ENCODE measurements at regions not wholly inside any gene's neighbourhood (a gene's known extent, or its start where the extent isn't known, plus 50 kb on each side); places are given as distances from the start of the nearest gene placed in this dataset.
"Not testable (repeated sequence)": the region's sequence is repeated elsewhere in the genome, so short reads cannot be mapped to it uniquely, and the experiment has no call there.

GRCh38 chr5:148739023-148739422, 84.7 kb upstream of the HTR4 start:
- no peak overlapping the region for H3K27ac Mint-ChIP-seq
- H3K9me3 Mint-ChIP-seq, result no peaks in the 10 kb centered on the region
- H3K36me3 Mint-ChIP-seq, result no peaks in the 10 kb centered on the region
- no peak for DNase-seq (ENCODE audit: low spot score in 2 of 2)
- no peak for ATAC-seq

- ATAC-seq, result no peak
- no peak overlapping the region for H3K27ac Mint-ChIP-seq
Measured at GRCh38 chr5:148739524-148739923, 85.2 kb upstream of the HTR4 start.

GRCh38 chr5:148740079-148740858, 85.9 kb upstream of the HTR4 start:
- no peak for ATAC-seq
- H3K27ac Mint-ChIP-seq, result no peak overlapping the region
- H3K36me3 Mint-ChIP-seq, result no peaks in the 10 kb centered on the region
- H3K9me3 Mint-ChIP-seq, result no peaks in the 10 kb centered on the region
- no peak for DNase-seq (ENCODE audit: low spot score in 2 of 2)

More at GRCh38 chr5:148739524-148739923, 85.2 kb upstream of the HTR4 start:
- no peaks in the 10 kb centered on the region for H3K9me3 Mint-ChIP-seq
- no peak for DNase-seq (ENCODE audit: low spot score in 2 of 2)
- H3K36me3 Mint-ChIP-seq, result no peaks in the 10 kb centered on the region

- DNase-seq (ENCODE audit: low spot score in 2 of 2) (no peak), ATAC-seq (peak in 1 of 2 donors; percentile 35)
- no peaks in the 10 kb centered on the region for H3K9me3 Mint-ChIP-seq
- H3K27ac Mint-ChIP-seq, result no peak overlapping the region
- no peaks in the 10 kb centered on the region for H3K36me3 Mint-ChIP-seq
Measured at GRCh38 chr5:148740966-148741742, 85.3 kb upstream of the ADRB2 start.

DNA sequence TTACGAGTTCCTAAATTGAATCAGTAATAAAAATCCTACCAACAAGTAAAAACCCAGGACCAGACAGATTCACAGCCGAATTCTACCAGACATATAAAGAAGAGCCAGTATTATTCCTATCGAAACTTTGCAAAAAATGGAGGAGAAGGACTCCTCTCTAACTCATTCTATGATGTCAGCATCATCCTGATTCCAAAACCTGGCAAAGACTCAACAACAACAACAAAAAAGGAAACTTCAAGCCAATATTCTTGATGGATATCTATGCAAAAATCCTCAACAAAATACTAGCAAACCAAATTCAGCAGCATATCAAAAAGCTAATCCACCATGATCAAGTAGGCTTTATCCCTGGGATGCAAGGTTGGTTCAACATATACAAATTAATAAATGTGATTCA, 84.6 kb upstream of the ADRB2 start:
- not testable (repeated sequence) for H3K27ac Mint-ChIP-seq; H3K36me3 Mint-ChIP-seq; H3K9me3 Mint-ChIP-seq; DNase-seq (ENCODE audit: low spot score in 2 of 2); ATAC-seq

- H3K9me3 Mint-ChIP-seq; H3K36me3 Mint-ChIP-seq; ATAC-seq; H3K27ac Mint-ChIP-seq; DNase-seq (ENCODE audit: low spot score in 2 of 2): not testable (repeated sequence)
Measured at GRCh38 chr5:148744380-148744779, 82.0 kb upstream of the ADRB2 start.

DNA sequence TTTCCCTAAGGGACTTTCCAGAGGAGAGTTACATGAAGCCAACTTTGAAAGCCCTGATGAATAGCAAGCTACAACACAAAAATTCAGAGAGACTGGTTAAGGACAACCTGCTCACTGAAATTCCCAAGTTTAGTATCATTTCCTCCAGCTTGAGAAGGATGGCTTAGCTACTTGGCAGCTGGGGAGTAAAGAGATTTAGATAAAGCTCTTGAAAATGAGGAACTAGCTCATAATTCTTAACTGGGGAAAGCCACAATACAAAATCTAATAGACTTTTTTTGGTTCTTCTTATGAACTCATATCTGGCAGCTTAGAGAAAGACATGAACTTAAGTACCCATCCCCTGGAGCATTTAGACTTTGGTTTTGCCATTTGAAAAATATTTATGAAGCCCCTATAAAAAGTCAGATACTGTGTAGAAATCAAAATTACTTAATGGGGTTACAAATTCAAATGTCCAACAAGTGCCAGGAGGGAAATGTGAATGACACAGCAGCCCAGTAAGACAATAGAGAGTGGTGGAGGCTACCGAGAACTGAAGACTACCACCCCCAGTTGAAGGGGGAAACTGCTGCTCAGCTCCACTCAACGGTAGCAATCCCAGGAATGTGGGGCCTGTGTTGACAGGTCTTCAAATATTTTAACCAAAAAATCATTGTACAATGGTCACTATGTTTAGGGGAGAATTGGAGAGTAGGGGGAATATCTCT, 79.4 kb upstream of the ADRB2 start:
- DNase-seq (ENCODE audit: low spot score in 2 of 2) (no peak), ATAC-seq (no peak)
- Mint-ChIP-seq H3K9me3 (no peaks in the 10 kb centered on the region), H3K27ac (no peak overlapping the region), H3K36me3 (no peaks in the 10 kb centered on the region)

- Mint-ChIP-seq H3K36me3 (no peaks in the 10 kb centered on the region), H3K27ac (no peak overlapping the region), H3K9me3 (no peaks in the 10 kb centered on the region)
- ATAC-seq, result no peak
- DNase-seq (ENCODE audit: low spot score in 2 of 2), result no peak
Measured at GRCh38 chr5:148747536-148747906, 78.9 kb upstream of the ADRB2 start.

DNA sequence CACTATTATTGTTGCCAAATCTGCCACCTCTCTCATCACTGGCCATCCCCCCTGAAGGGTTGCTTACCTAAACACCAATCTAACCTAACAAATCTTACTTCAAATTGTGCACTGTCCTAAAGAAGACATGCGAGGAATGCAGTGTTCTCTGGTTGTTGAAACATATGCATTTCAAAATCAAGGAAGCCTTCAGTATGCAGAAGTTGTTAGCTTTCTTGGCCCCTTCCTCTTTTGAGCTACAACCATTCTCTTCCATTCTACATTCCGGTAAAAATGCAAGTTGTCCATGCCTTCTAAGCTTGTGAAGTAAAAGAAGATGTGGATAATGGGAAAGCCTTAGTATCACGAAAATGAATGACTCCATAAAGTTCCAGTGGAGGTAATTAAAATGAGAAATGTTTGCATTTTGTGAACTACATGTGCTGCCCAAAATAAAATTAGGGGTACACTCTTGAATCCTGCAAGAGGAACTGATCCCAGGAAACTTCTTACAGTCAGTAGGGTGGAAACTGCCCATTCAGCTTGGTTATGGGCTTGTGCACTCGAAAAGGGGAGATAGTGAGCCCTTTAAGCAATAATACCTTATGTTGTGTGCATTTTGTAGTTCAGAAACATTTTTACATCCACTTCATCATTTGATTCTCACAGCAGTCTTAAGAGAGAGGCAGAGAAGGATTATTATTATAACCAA, 77.6 kb upstream of the ADRB2 start:
- Mint-ChIP-seq H3K36me3 (peaks cover 0 to 6% of the 10 kb centered on the region in 2 donors), H3K27ac (no peak overlapping the region), H3K9me3 (peaks cover 0 to 3% of the 10 kb centered on the region in 2 donors)
- DNase-seq (ENCODE audit: low spot score in 2 of 2) (no peak), ATAC-seq (no peak)

DNA sequence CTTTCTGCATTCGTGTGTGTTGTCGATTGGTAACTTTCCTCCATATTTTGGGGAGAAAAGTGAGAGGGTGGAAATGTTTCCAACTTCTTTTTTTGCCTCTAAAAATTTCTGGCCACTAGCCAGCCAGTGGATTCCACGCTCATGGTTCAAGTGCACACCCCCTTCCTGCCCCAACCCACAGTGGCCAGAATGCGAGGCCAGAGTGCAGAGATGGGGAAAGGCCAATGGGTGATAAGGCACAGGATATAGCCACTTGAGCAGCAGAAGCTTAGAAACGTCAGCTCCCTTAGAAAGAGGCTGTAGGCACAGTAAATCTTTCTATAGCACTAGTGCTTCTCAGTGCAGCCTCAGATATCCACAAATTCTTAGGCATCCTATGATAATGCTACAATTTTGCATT, 75.8 kb upstream of the ADRB2 start:
- Mint-ChIP-seq H3K9me3 (peaks cover 0 to 3% of the 10 kb centered on the region in 2 donors), H3K27ac (no peak overlapping the region), H3K36me3 (peaks cover 0 to 6% of the 10 kb centered on the region in 2 donors)
- ATAC-seq (no peak), DNase-seq (ENCODE audit: low spot score in 2 of 2) (no peak)

DNA sequence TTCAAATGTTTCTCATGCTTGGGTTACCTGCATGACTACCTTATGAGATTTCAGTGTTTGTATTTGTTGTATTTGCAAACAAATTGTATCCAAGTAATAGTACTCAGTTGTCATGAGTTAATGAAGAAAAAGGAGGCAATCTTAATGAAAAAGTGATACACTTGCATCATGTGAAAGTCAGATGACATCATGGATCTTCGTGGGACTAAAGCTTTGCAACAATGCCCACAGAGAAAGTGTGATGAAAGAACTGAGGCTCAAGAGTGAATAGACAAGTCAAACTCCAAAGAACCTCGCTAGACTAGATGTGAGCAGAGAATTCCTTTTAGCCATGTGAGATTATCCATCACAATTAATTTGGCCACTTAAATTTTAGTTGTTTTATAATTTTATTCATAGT, 75.4 kb upstream of the ADRB2 start:
- DNase-seq (ENCODE audit: low spot score in 2 of 2) (no peak), ATAC-seq (no peak)
- Mint-ChIP-seq H3K36me3 (peaks cover 0 to 6% of the 10 kb centered on the region in 2 donors), H3K9me3 (peaks cover 0 to 3% of the 10 kb centered on the region in 2 donors), H3K27ac (no peak overlapping the region)

- H3K36me3 Mint-ChIP-seq; H3K9me3 Mint-ChIP-seq; DNase-seq (ENCODE audit: low spot score in 2 of 2); H3K27ac Mint-ChIP-seq; ATAC-seq: not testable (repeated sequence)
Measured at GRCh38 chr5:148752375-148752774, 74.0 kb upstream of the ADRB2 start.

DNA sequence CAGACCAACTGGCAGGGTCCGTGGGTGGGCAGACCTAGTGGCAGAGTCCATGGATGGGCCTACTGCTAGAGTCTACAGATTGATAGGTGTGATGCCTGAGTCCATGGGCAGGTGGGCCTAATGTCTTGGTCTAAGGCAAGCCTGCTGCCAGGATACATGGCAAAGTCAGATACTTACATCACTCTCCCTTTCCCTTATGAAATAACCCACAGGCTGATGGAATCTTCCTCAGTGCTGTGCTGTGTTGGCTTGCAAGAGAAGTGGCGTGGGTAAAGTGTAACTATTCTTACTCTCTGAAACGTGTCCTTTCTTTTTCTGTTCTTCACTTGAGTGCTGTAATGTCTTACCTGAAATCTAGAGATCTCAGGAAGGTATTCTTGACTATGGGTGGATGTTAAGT, 67.3 kb upstream of the ADRB2 start:
- Mint-ChIP-seq H3K9me3 (peaks cover 0 to 4% of the 10 kb centered on the region in 2 donors), H3K36me3 (peaks cover 0 to 8% of the 10 kb centered on the region in 2 donors), H3K27ac (no peak overlapping the region)
- ATAC-seq (no peak), DNase-seq (ENCODE audit: low spot score in 2 of 2) (no peak)

DNA sequence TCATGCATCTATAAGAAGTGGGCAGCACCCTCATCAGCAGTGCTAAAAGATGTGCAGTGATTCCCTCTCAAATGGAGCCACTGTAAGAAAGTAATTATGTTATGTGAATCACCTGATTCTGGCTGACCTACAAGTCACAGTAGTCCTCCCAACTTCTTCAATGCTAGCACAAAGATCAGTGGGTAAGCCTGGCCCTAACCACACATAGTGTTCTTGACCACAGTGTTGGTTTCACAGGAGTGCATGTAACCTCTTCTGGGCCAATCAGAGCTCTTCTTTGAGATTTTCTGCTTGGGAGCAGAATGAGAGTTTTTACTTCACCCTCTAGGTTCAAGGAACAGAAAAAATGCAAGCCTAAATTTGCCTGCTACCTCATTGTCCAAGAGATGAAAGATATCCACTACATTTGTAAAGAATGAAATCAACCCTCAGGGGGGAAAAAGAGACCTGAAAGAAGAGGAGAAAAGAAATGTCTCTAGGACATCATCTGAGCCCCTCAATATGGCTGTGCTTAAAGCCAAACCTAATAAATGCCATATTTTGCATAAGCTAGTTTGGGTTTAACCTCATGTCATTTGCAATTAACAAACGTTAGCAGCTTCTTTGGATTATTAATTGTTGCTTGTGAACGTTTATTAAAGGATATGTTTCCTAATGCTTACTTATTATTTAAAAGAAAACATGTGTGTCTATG, 65.3 kb upstream of the ADRB2 start:
- ATAC-seq (peak; percentile 51 to 60), DNase-seq (ENCODE audit: low spot score in 2 of 2) (no peak)
- Mint-ChIP-seq H3K36me3 (peaks cover 0 to 8% of the 10 kb centered on the region in 2 donors), H3K27ac (no peak overlapping the region), H3K9me3 (peaks cover 0 to 4% of the 10 kb centered on the region in 2 donors)

DNA sequence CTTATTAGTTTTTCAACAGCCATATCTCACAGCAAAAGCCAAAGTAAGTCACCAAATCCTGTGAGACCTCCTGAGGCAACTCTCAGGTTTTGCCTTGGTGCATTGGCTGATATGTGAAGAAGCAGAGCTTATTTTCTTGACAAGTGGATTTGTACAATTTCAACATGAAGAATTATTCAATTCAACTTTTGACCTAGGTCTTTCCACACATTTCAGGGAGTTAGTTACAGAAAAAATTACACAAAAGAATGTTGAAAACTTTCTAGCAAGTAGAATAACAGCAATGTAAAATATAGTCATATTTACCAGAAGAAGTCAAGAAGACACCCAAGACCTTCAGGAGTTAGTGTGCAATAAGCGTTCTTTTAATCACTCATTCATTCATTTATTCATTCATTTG, 62.4 kb upstream of the ADRB2 start:
- Mint-ChIP-seq H3K27ac (no peak overlapping the region), H3K36me3 (no peaks in the 10 kb centered on the region), H3K9me3 (no peaks in the 10 kb centered on the region)
- DNase-seq (ENCODE audit: low spot score in 2 of 2), result no peak
- no peak for ATAC-seq

DNA sequence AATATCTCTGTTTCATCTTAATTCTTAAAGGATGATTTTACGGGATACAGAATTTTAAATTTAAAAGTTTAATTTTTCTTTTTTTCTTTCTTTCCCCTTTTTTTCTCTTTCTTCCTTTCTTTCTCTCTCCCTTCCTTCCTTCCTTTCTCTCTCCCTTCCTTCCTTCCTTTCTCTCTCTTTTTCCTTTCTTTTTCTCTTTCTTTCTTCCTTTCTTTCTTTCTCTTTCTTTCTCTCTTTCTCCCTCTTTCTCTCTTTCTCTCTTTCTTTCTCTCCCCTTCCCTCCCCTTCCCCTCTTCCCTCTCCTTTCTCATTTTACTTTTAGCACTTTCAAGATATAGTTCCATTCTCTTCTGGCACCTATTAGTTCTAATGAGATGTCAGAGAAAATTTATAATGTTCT, 61.4 kb upstream of the ADRB2 start:
- no peaks in the 10 kb centered on the region for H3K9me3 Mint-ChIP-seq
- no peak for ATAC-seq
- no peak for DNase-seq (ENCODE audit: low spot score in 2 of 2)
- no peaks in the 10 kb centered on the region for H3K36me3 Mint-ChIP-seq
- no peak overlapping the region for H3K27ac Mint-ChIP-seq

Measured in activated naive CD4-positive, alpha-beta T cell treated with anti-CD3 and anti-CD28 coated beads, Interleukin-2, amount 50 U/mL, for 72 hours (primary cell).